GM12878 (cell line): ENCODE measurements at regions not wholly inside any gene's neighbourhood (a gene's known extent, or its start where the extent isn't known, plus 50 kb on each side); places are given as distances from the start of the nearest gene placed in this dataset.

Experiments
- ATAC-seq: fragments of 200-7000 bp; cut with Tn5 transposase; 3 replicates; pipeline ENCODE4 v1.9.1; 2020; ENCODE audit warnings: mild to moderate bottlenecking, moderate library complexity
- BruUV-seq: library from RNA; stranded (reverse); fragments of 400-500 nt; replicated peaks from 2 replicates; lab custom pipeline; 2021; lab: Mats Ljungman, UMichigan
- CTCF ChIA-PET: fragments of 300-600 bp; sonication (Branson Sonifier 250); formaldehyde crosslinking; extraction: SDS; loops from one replicate; lab custom pipeline; 2021; ENCODE audit warnings: inconsistent platforms; lab: Yijun Ruan, JAX
- POLR2A ChIA-PET: fragments of 350-600 bp; formaldehyde crosslinking; extraction: SDS; loops from one replicate; lab custom pipeline; 2021; ENCODE audit warnings: inconsistent platforms; lab: Charles Lee
- RAD21 ChIA-PET: fragments of 300-600 bp; sonication (Branson Sonifier 250); formaldehyde crosslinking; loops from one replicate; lab custom pipeline; 2023; ENCODE audit warnings: antibody characterized with exemption; ENCODE audit not compliant: unreplicated experiment; lab: Charles Lee
- SMC1A ChIA-PET: fragments of 300-600 bp; sonication (Branson Sonifier 250); formaldehyde crosslinking; loops from one replicate; lab custom pipeline; 2023; ENCODE audit not compliant: unreplicated experiment, uncharacterized antibody; lab: Charles Lee
- DNase-seq: peaks from one replicate; pipeline ENCODE4 v3.0.0-alpha.2; 2011; ENCODE audit warnings: low read depth, low spot score
- FAIRE-seq: peaks from 3 replicates; lab custom pipeline; 2011; peaks lifted over from hg19 to GRCh38; lab: Jason Lieb, UNC
- H2AFZ ChIP-seq: 2 replicates; pipeline ENCODE4 v1.6.0; 2011; ENCODE audit warnings: low read depth, low read length, control low read depth; ENCODE audit not compliant: control insufficient read depth
- H3K27ac ChIP-seq: 2 replicates; pipeline ENCODE4 v1.5.1; 2011; ENCODE audit warnings: control low read depth; ENCODE audit not compliant: control insufficient read depth, insufficient read depth
- H3K27me3 ChIP-seq, 2 experiments: replicated peaks in 1 of 2; 2 replicates each; pipeline versions ENCODE4 v1.6.0 to v1.6.1; 2011; ENCODE audit warnings: low read length in 1 of 2; ENCODE audit not compliant: control insufficient read depth in 2 of 2, insufficient read depth in 2 of 2
- H3K36me3 ChIP-seq, 2 experiments: 2 replicates each; pipeline ENCODE4 v1.5.1; 2011; ENCODE audit warnings: low read length in 1 of 2; ENCODE audit not compliant: control insufficient read depth in 2 of 2, insufficient read depth in 2 of 2
- H3K4me1 ChIP-seq: 2 replicates; pipeline ENCODE4 v1.6.1; 2011; ENCODE audit warnings: mild to moderate bottlenecking, low read length, moderate library complexity, mixed read lengths; ENCODE audit not compliant: control insufficient read depth, insufficient read depth
- H3K4me2 ChIP-seq: 2 replicates; pipeline ENCODE4 v1.6.0; 2011; ENCODE audit warnings: control low read depth; ENCODE audit not compliant: control insufficient read depth, insufficient read depth
- H3K4me3 ChIP-seq: fragments of 200-600 bp; sonication (generic); 2 replicates; pipeline ENCODE4 v1.5.1; 2016
- H3K79me2 ChIP-seq: 2 replicates; pipeline ENCODE4 v1.6.0; 2011; ENCODE audit warnings: low read length; ENCODE audit not compliant: control insufficient read depth, insufficient read depth
- H3K9ac ChIP-seq: 2 replicates; pipeline ENCODE4 v1.8.0; 2011; ENCODE audit warnings: low read length, control low read depth, mixed read lengths; ENCODE audit not compliant: control insufficient read depth, insufficient read depth
- H3K9me3 ChIP-seq: replicated peaks from 3 replicates; pipeline ENCODE4 v1.5.1; 2011; ENCODE audit warnings: mild to moderate bottlenecking, low read length; ENCODE audit not compliant: control insufficient read depth, insufficient read depth
- H4K20me1 ChIP-seq: 2 replicates; pipeline ENCODE4 v1.6.0; 2011; ENCODE audit not compliant: control insufficient read depth, insufficient read depth
- EZH2 ChIP-seq: IDR thresholded peaks from 2 replicates; pipeline ENCODE4 v1.6.1; 2012; ENCODE audit warnings: low read depth, mild to moderate bottlenecking, control low read depth, inconsistent platforms, low read length, borderline replicate concordance; ENCODE audit not compliant: control insufficient read depth
- IKZF1 ChIP-seq: fragments of 450-650 bp; conservative IDR thresholded peaks from 2 replicates; pipeline ENCODE4 v1.6.1; 2017; ENCODE audit warnings: antibody characterized with exemption, mild to moderate bottlenecking
- KAT2A ChIP-seq: conservative IDR thresholded peaks from 2 replicates; pipeline ENCODE4 v1.6.1; 2011; ENCODE audit warnings: low read depth, low read length; ENCODE audit not compliant: control insufficient read depth
- MAX ChIP-seq: IDR thresholded peaks from 2 replicates; pipeline ENCODE4 v1.6.1; 2012; ENCODE audit warnings: low read depth, low read length, improper control_type of control experiment
- NR2F1 ChIP-seq: fragments of 450-650 bp; conservative IDR thresholded peaks from 2 replicates; pipeline ENCODE4 v1.6.1; 2017; ENCODE audit warnings: mild to moderate bottlenecking
- RBBP5 ChIP-seq: fragments of 200-600 bp; sonication (generic); conservative IDR thresholded peaks from 2 replicates; pipeline ENCODE4 v1.6.1; 2016
- TBL1XR1 ChIP-seq: IDR thresholded peaks from 2 replicates; pipeline ENCODE4 v1.6.1; 2012; ENCODE audit warnings: low read depth, low read length, improper control_type of control experiment
- TCF3 ChIP-seq: IDR thresholded peaks from 2 replicates; pipeline ENCODE4 v1.6.1; 2012; ENCODE audit warnings: low read depth, mild to moderate bottlenecking, low read length, borderline replicate concordance; ENCODE audit not compliant: insufficient read depth
- WGBS: methylation state at CpG from one replicate; pipeline ENCODE4 v1.1.6; 2016; ENCODE audit warnings: low lambda C conversion rate; ENCODE audit not compliant: insufficient replicate concordance, insufficient coverage; ENCODE audit errors: missing lambda C conversion rate; 5-methylcytosine and 5-hydroxymethylcytosine counted together
- in situ Hi-C: fragments of 300-500 bp; cut with MboI; formaldehyde crosslinking; loops from 9 replicates; pipeline ENCODE4 v1.14.3; 2018; ENCODE audit warnings: mixed read lengths
- intact Hi-C: fragments of 100-400 bp; cut with micrococcal nuclease; formaldehyde crosslinking; loops from one replicate; pipeline ENCODE4 v1.14.2; 2022; ENCODE audit not compliant: unreplicated experiment

- ChIA-PET SMC1A (no interaction called here), POLR2A (no interaction called here), RAD21 (no interaction called here), CTCF (no interaction called here)
- no peaks in the 10 kb centered on the region for H3K9me3 ChIP-seq
- intact Hi-C loops (no loop called here), in situ Hi-C loops (no loop called here)
- H3K4me3 ChIP-seq: no peak overlapping the region
- 60% methylated on average over 4 of the region's 4 CpGs for WGBS
- ATAC-seq (no peak), DNase-seq (no peak), FAIRE-seq (no peak)
- no peaks in the 10 kb centered on the region for H3K36me3 ChIP-seq
- no peak overlapping the region for H3K27ac ChIP-seq
- no peak overlapping the region for H3K4me2 ChIP-seq
- H2AFZ ChIP-seq: no peak overlapping the region
- no peaks in the 10 kb centered on the region for H3K79me2 ChIP-seq
- no peaks in the 10 kb centered on the region for H3K27me3 ChIP-seq
- H4K20me1 ChIP-seq: no peaks in the 10 kb centered on the region
- H3K9ac ChIP-seq: no peak overlapping the region
- no TSS peak for BruUV-seq
- no peaks in the 10 kb centered on the region for H3K4me1 ChIP-seq
- TF ChIP-seq KAT2A (no peak), RBBP5 (no peak), NR2F1 (no peak), MAX (no peak), TBL1XR1 (no peak), EZH2 (no peak), TCF3 (no peak), IKZF1 (no peak)
Measured at GRCh38 chr12:78530100-78530765, 334.3 kb upstream of the SYT1 start.
